ENCODE measurements at regions not wholly inside any gene's neighbourhood (a gene's known extent, or its start where the extent isn't known, plus 50 kb on each side); places are given as distances from the start of the nearest gene placed in this dataset.

- no peak for DNase-seq (ENCODE audit: low spot score in 2 of 2)
- no peak for TF ChIP-seq POLR2A (IDR thresholded peaks at IDR 0.05)
- TF ChIP-seq CTCF (IDR thresholded peaks at IDR 0.05), result no peak
- 72 to 93% methylated on average over 3 to 5 of the region's 8 CpGs for WGBS, 2 donors
- no peak overlapping the region for H3K4me3 ChIP-seq (ENCODE audit: low read depth, poor library complexity, severe bottlenecking)
- intact Hi-C loops (cut with DNase I; ENCODE audit: low total_unique reads), result no loop called here
Observed at GRCh38 chr17:15886221-15886620, 58.7 kb upstream of the ADORA2B start.

- H3K4me3 ChIP-seq (ENCODE audit: low read depth, poor library complexity, severe bottlenecking), result no peak overlapping the region
- DNase-seq (ENCODE audit: low spot score in 2 of 2), result no peak
- WGBS, 2 donors, result 50 to 53% methylated on average over 4 to 7 of the region's 7 CpGs
- no peak for TF ChIP-seq POLR2A (IDR thresholded peaks at IDR 0.05)
- TF ChIP-seq CTCF (IDR thresholded peaks at IDR 0.05), result no peak
- intact Hi-C loops (cut with DNase I; ENCODE audit: low total_unique reads), result no loop called here
Observed at GRCh38 chr17:15886804-15887203, 58.1 kb upstream of the ADORA2B start.

GRCh38 chr17:15888436-15888835, 56.5 kb upstream of the ADORA2B start:
- WGBS, 2 donors, result 84 to 85% methylated on average over 2 of the region's 2 CpGs
- TF ChIP-seq CTCF (IDR thresholded peaks at IDR 0.05) (no peak), POLR2A (IDR thresholded peaks at IDR 0.05) (no peak)
- DNase-seq (ENCODE audit: low spot score in 2 of 2), result no peak
- intact Hi-C loops (cut with DNase I; ENCODE audit: low total_unique reads), result no loop called here
- H3K4me3 ChIP-seq (ENCODE audit: low read depth, poor library complexity, severe bottlenecking), result no peak overlapping the region

GRCh38 chr17:15890279-15890892, 54.5 kb upstream of the ADORA2B start:
- TF ChIP-seq CTCF (IDR thresholded peaks at IDR 0.05) (no peak), POLR2A (IDR thresholded peaks at IDR 0.05) (no peak)
- no peak overlapping the region for H3K4me3 ChIP-seq (ENCODE audit: low read depth, poor library complexity, severe bottlenecking)
- 83% methylated on average over 3 of the region's 3 CpGs for WGBS, 2 donors
- intact Hi-C loops (cut with DNase I; ENCODE audit: low total_unique reads), result no loop called here
- peak in 1 of 2 donors; percentile 17 for DNase-seq (ENCODE audit: low spot score in 2 of 2)

GRCh38 chr17:15891318-15891717, 53.6 kb upstream of the ADORA2B start:
- 73 to 88% methylated on average over 3 of the region's 3 CpGs for WGBS, 2 donors
- no peak overlapping the region for H3K4me3 ChIP-seq (ENCODE audit: low read depth, poor library complexity, severe bottlenecking)
- DNase-seq (ENCODE audit: low spot score in 2 of 2), result no peak
- intact Hi-C loops (cut with DNase I; ENCODE audit: low total_unique reads), result no loop called here
- no peak for TF ChIP-seq POLR2A (IDR thresholded peaks at IDR 0.05)
- TF ChIP-seq CTCF (IDR thresholded peaks at IDR 0.05), result no peak

- peak in 1 of 2 donors; percentile 48 for DNase-seq (ENCODE audit: low spot score in 2 of 2)
- no peak overlapping the region for H3K4me3 ChIP-seq (ENCODE audit: low read depth, poor library complexity, severe bottlenecking)
- intact Hi-C loops (cut with DNase I; ENCODE audit: low total_unique reads), result no loop called here
- 78 to 84% methylated on average over 10 of the region's 10 CpGs for WGBS, 2 donors
- TF ChIP-seq CTCF (IDR thresholded peaks at IDR 0.05), result no peak
Observed at GRCh38 chr17:15892244-15892643, 52.7 kb upstream of the ADORA2B start.

Data from lower leg skin (tissue), 4 donors.